Endodermal cell (in vitro differentiated cells): ENCODE measurements at regions not wholly inside any gene's neighbourhood (a gene's known extent, or its start where the extent isn't known, plus 50 kb on each side); places are given as distances from the start of the nearest gene placed in this dataset.

Experiments
- DNase-seq: peaks from one replicate; pipeline ENCODE4 v3.0.0-alpha.2; 2017
- H3K27ac ChIP-seq: 2 replicates; pipeline ENCODE4 v1.5.1; 2013; ENCODE audit warnings: mild to moderate bottlenecking, low read depth, low read length, moderate library complexity
- H3K27me3 ChIP-seq: 2 replicates; pipeline ENCODE4 v1.6.1; 2013; ENCODE audit warnings: mild to moderate bottlenecking, low read length, moderate library complexity; ENCODE audit not compliant: insufficient read depth, control insufficient read depth, poor library complexity, severe bottlenecking
- H3K36me3 ChIP-seq: 2 replicates; pipeline ENCODE4 v1.7.0; 2013; ENCODE audit warnings: mild to moderate bottlenecking, low read length, moderate library complexity; ENCODE audit not compliant: control insufficient read depth, insufficient read depth
- H3K4me1 ChIP-seq: one replicate; pipeline ENCODE4 v1.7.0; 2013; ENCODE audit warnings: low read length; ENCODE audit not compliant: control insufficient read depth, insufficient read depth
- H3K4me3 ChIP-seq: 2 replicates; pipeline ENCODE4 v1.5.1; 2013; ENCODE audit warnings: mild to moderate bottlenecking, low read length, moderate library complexity
- H3K9ac ChIP-seq: 2 replicates; pipeline ENCODE4 v1.6.1; 2013; ENCODE audit warnings: mild to moderate bottlenecking, low read length, moderate library complexity; ENCODE audit not compliant: poor library complexity, severe bottlenecking; ENCODE audit errors: extremely low read depth
- H3K9me3 ChIP-seq: 2 replicates; pipeline ENCODE4 v1.6.1; 2013; ENCODE audit warnings: mild to moderate bottlenecking, low read length, moderate library complexity; ENCODE audit not compliant: control insufficient read depth
- H3K27ac Mint-ChIP-seq: 2 replicates; pipeline ENCODE4 v1.8.0; 2020; ENCODE audit warnings: mixed read lengths
- H3K27me3 Mint-ChIP-seq: 2 replicates; pipeline ENCODE4 v1.8.0; 2021; ENCODE audit warnings: mild to moderate bottlenecking, mixed read lengths; ENCODE audit not compliant: insufficient read depth
- H3K36me3 Mint-ChIP-seq: 2 replicates; pipeline ENCODE4 v1.8.0; 2020; ENCODE audit warnings: low read depth, mixed read lengths
- H3K4me1 Mint-ChIP-seq: 2 replicates; pipeline ENCODE4 v1.8.0; 2020; ENCODE audit warnings: mixed read lengths
- H3K4me3 Mint-ChIP-seq: 2 replicates; pipeline ENCODE4 v1.8.0; 2020; ENCODE audit warnings: mild to moderate bottlenecking, moderate library complexity, mixed read lengths
- H3K9me3 Mint-ChIP-seq: 2 replicates; pipeline ENCODE4 v1.8.0; 2020; ENCODE audit warnings: mild to moderate bottlenecking, mixed read lengths
- CTCF ChIP-seq: fragments of 200-600 bp; sonication (generic); conservative IDR thresholded peaks from 2 replicates; pipeline ENCODE4 v1.5.0; 2021; ENCODE audit warnings: antibody characterized with exemption, mild to moderate bottlenecking
- WGBS, 2 experiments: methylation state at CpG; one replicate each; pipeline versions ENCODE4 v1.1.5 to v1.1.7; 2013; ENCODE audit warnings: missing lambda C conversion rate in 2 of 2, mixed read lengths in 1 of 2; ENCODE audit not compliant: insufficient coverage in 1 of 2, insufficient read length in 1 of 2; 5-methylcytosine and 5-hydroxymethylcytosine counted together

GRCh38 chr5:90113108-90113507 is 296.4 kb downstream of the CETN3 start:
- no peaks in the 10 kb centered on the region for H3K4me1 ChIP-seq
- no peaks in the 10 kb centered on the region for H3K27me3 Mint-ChIP-seq
- H3K27me3 ChIP-seq: no peaks in the 10 kb centered on the region
- peaks cover 8% of the 10 kb centered on the region for H3K4me1 Mint-ChIP-seq
- TF ChIP-seq CTCF: peak; percentile 69
- H3K9me3 ChIP-seq: no peaks in the 10 kb centered on the region
- no peak overlapping the region for H3K27ac Mint-ChIP-seq
- no peak overlapping the region for H3K4me3 ChIP-seq
- no peak overlapping the region for H3K4me3 Mint-ChIP-seq
- DNase-seq: peak; percentile 60
- no peaks in the 10 kb centered on the region for H3K36me3 ChIP-seq
- H3K27ac ChIP-seq: no peak overlapping the region
- no peaks in the 10 kb centered on the region for H3K36me3 Mint-ChIP-seq
- H3K9me3 Mint-ChIP-seq: no peaks in the 10 kb centered on the region
- H3K9ac ChIP-seq: no peak overlapping the region
- WGBS, 2 experiments: 40 to 45% methylated on average over 1 of the region's 1 CpG

GRCh38 chr5:90112033-90112692 is 297.4 kb downstream of the CETN3 start:
- no peaks in the 10 kb centered on the region for H3K4me1 ChIP-seq
- DNase-seq: no peak
- 90 to 100% methylated on average over 1 to 2 of the region's 2 CpGs for WGBS, 2 experiments
- no peaks in the 10 kb centered on the region for H3K36me3 ChIP-seq
- no peak overlapping the region for H3K27ac Mint-ChIP-seq
- no peak overlapping the region for H3K27ac ChIP-seq
- H3K9ac ChIP-seq: no peak overlapping the region
- H3K4me3 ChIP-seq: no peak overlapping the region
- no peak overlapping the region for H3K4me3 Mint-ChIP-seq
- TF ChIP-seq CTCF: no peak
- no peaks in the 10 kb centered on the region for H3K36me3 Mint-ChIP-seq
- no peaks in the 10 kb centered on the region for H3K9me3 Mint-ChIP-seq
- no peaks in the 10 kb centered on the region for H3K27me3 ChIP-seq
- no peaks in the 10 kb centered on the region for H3K9me3 ChIP-seq
- peaks cover 8% of the 10 kb centered on the region for H3K4me1 Mint-ChIP-seq
- no peaks in the 10 kb centered on the region for H3K27me3 Mint-ChIP-seq

- H3K27me3 Mint-ChIP-seq: no peaks in the 10 kb centered on the region
- no peak overlapping the region for H3K4me3 ChIP-seq
- TF ChIP-seq CTCF: no peak
- H3K27ac ChIP-seq: no peak overlapping the region
- H3K4me3 Mint-ChIP-seq: no peak overlapping the region
- no peak overlapping the region for H3K27ac Mint-ChIP-seq
- no peak for DNase-seq
- H3K36me3 Mint-ChIP-seq: no peaks in the 10 kb centered on the region
- 84 to 93% methylated on average over 6 to 10 of the region's 10 CpGs for WGBS, 2 experiments
- no peaks in the 10 kb centered on the region for H3K4me1 ChIP-seq
- peaks cover 8% of the 10 kb centered on the region for H3K4me1 Mint-ChIP-seq
- no peaks in the 10 kb centered on the region for H3K27me3 ChIP-seq
- no peak overlapping the region for H3K9ac ChIP-seq
- no peaks in the 10 kb centered on the region for H3K9me3 ChIP-seq
- H3K9me3 Mint-ChIP-seq: no peaks in the 10 kb centered on the region
- no peaks in the 10 kb centered on the region for H3K36me3 ChIP-seq
Observed at GRCh38 chr5:90111364-90112032, 298.1 kb downstream of the CETN3 start.
